ENCODE measurements at regions not wholly inside any gene's neighbourhood (a gene's known extent, or its start where the extent isn't known, plus 50 kb on each side); places are given as distances from the start of the nearest gene placed in this dataset.
"Not testable (repeated sequence)": the region's sequence is repeated elsewhere in the genome, so short reads cannot be mapped to it uniquely, and the experiment has no call there.

- in situ Hi-C loops (cut with MboI; ENCODE audit: low sequenced_read_pairs), result no loop called here
These were observed 352.5 kb upstream of the KAZN start for GRCh38 chr1:14245954-14246353.

DNA sequence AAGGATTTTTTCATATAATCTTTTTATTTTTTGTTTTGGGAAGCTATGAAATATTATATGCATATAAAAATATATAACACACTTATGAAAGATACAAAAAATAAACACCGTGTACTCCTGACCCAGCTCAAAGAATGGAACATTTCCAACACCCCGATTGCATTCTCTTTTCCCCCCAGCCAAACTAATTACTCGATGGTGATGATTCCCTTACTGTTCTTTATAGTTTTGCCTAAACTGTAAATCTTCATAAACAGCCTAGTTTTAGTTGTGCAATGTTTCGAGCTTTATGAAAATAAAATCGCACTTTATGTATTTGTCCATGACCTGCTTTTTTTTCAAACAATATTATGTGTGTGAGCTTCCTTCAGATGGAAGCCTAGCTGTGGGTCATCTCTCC lies 352.0 kb upstream of the KAZN start:
- in situ Hi-C loops (cut with MboI; ENCODE audit: low sequenced_read_pairs), result no loop called here

DNA sequence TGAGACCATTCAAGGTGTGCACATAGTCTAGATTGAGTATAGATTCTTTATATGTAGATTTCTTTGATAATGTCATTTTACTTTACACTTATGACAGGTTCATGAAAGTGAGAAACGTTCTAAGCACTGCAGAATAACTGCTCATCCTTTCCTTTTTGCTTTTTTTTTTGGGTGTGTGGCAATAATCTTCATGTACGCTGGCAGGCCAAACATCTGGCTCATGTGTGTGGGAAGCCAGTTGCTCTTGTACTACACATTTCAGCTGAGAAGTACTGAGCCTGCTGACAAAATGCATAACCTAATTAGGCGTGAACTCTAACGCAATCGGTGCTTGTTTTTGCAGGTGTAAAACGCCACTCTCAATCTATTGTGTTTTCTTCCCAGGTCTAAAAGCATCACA lies 350.8 kb upstream of the KAZN start:
- in situ Hi-C loops (cut with MboI; ENCODE audit: low sequenced_read_pairs), result no loop called here

DNA sequence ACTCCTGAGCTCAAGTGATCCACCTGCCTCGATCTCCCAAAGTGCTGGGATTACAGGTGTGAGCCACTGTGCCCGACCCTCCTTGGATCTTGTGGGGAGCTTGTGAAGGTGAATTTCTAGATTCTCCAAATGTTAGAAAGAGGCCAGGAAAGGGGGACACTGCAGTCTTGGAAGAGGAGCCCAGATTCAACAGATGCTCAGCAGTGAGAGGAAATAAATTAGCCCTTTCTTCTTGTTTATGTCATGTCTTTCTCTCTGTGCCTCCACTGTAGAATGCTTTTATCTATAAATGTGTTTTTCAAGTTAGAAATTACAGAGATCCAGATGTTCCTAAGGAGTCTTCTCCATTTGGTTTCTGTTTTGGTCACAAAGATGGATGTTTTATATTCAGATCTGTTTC lies 346.6 kb upstream of the KAZN start:
- in situ Hi-C loops (cut with MboI; ENCODE audit: low sequenced_read_pairs), result no loop called here

- in situ Hi-C loops (cut with MboI; ENCODE audit: low sequenced_read_pairs), result no loop called here
These were observed 344.8 kb upstream of the KAZN start for GRCh38 chr1:14253676-14254075.

GRCh38 chr1:14254251-14254650 lies 344.2 kb upstream of the KAZN start:
- in situ Hi-C loops (cut with MboI; ENCODE audit: low sequenced_read_pairs), result no loop called here

GRCh38 chr1:14255233-14255632 lies 343.3 kb upstream of the KAZN start:
- in situ Hi-C loops (cut with MboI; ENCODE audit: low sequenced_read_pairs), result no loop called here

DNA sequence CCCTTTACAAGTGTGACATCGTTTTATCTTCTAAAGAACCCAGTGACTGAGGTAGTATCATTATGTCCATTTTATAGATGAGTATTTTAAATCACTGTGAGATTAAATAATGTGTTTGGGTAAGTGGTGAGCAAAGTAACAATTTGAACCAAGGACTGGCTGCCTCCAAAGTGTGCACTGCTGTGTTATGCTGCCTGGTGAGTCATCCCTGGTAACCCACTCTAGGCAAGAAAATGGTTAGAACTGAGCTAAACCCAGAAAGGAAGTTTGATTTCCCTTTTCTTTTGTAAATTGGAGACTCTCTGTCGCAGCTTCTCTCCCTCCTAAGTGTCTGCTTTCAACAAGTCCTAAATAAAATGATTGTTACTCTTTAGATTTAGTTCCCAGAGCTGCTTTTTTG lies 342.8 kb upstream of the KAZN start:
- in situ Hi-C loops (cut with MboI; ENCODE audit: low sequenced_read_pairs), result no loop called here

DNA sequence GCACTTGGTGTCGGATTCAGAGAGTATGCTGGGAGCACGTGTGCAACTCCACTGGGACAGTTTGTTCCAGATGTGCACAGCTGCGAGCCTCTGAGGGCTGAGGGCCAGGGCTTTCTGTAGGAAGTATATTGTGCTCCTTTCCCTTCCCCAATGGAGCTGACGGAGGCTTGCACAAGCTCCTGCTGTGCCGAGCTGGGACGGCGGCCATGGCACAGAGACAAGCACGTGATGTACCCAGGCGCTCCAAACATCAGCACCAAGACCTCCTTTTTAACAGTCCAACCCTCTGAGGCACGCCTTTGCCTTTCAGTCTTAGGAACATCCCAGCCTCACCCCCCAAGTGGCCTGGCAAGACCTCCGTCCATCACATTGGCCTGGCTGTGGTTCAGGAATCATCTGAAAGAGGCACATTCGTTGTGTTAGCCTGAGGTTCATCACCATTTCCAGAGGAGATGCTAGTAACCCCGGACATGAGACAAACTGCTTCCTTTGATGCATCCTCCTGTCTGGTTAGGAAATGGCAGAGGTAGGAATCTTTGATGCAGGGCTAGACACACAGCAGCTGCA lies 339.2 kb upstream of the KAZN start:
- in situ Hi-C loops (cut with MboI; ENCODE audit: low sequenced_read_pairs), result no loop called here

- in situ Hi-C loops (cut with MboI; ENCODE audit: low sequenced_read_pairs), result no loop called here
These were observed 338.0 kb upstream of the KAZN start for GRCh38 chr1:14260480-14260879.

- in situ Hi-C loops (cut with MboI; ENCODE audit: low sequenced_read_pairs), result no loop called here
These were observed 337.1 kb upstream of the KAZN start for GRCh38 chr1:14261395-14261794.

- in situ Hi-C loops (cut with MboI; ENCODE audit: low sequenced_read_pairs), result no loop called here
These were observed 335.8 kb upstream of the KAZN start for GRCh38 chr1:14262637-14263036.

DNA sequence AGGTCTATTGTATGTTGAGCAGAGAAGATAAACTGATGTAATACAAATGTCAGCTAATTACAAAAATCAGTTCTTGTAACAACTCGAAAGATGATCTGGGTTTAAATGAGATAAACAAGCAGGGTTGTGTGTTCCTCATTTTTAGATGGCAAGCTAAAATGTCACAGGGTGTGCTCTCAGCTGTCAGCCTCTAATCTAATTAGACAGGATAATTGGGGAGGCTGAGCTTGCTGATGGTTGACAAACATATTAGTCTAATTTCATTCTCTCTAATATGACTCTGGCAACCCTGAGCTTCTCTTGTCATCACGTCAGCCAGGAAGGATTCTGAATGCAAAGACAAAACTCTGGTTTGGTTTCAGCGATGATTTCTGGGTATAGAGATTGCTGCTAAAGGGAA lies 335.3 kb upstream of the KAZN start:
- in situ Hi-C loops (cut with MboI; ENCODE audit: low sequenced_read_pairs), result no loop called here

DNA sequence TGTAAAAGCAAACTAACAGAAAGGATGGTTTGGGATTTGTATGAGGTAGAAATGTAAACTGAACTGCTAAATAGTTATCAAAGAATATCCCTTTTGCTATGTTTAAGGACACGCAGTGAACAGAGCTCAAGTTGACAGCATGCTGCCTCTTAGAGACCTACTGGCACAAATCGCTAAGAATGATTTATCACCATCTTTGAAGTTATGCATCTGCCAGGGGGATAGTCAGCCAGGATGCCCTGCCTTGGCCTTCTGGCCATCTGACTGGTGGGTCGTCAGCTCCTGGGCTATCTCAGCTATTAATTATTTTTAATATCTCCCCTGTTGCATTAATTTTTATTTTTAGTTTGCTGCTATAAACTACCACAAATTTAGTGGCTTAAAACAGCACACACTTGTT lies 334.8 kb upstream of the KAZN start:
- in situ Hi-C loops (cut with MboI; ENCODE audit: low sequenced_read_pairs), result no loop called here

DNA sequence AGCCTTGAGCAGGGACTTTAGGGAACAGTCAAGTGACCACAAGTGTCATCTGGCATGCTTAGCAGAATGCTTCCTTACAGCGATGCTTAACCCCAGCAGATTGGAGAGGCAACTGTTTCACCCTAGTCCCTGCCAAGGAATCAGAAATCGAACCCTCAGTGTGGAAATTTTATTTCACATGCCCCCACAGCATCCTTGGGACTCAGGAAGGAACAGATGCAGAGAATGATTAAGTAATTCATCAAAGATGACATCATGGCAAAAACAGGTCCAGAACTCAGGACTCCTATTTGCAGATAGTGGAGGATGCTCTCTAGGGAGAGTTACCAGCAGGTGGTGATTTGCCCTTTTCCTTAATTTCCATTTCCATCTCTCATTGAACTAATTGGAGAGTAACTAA lies 333.0 kb upstream of the KAZN start:
- in situ Hi-C loops (cut with MboI; ENCODE audit: low sequenced_read_pairs), result no loop called here

DNA sequence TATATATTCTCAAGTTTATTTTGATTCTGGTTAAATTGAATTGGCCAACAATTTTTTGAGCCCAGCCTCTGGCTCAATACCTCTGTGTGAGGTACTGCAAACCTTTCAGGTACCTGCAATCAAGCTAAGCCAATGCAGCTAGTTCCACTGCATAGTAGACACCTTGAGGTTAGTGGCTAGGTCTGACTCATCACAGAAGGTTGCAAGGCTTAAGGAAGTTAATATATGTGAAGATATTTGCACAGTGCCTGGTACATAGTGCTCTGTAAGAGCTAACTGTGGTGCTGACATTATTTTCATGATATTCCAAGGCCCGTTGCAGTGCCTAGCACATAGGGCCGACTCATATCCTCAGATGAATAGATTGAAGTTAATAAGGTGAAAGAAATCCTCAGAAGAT lies 330.5 kb upstream of the KAZN start:
- in situ Hi-C loops (cut with MboI; ENCODE audit: low sequenced_read_pairs), result no loop called here

- in situ Hi-C loops (cut with MboI; ENCODE audit: low sequenced_read_pairs), result no loop called here
These were observed 327.7 kb upstream of the KAZN start for GRCh38 chr1:14270821-14271220.

DNA sequence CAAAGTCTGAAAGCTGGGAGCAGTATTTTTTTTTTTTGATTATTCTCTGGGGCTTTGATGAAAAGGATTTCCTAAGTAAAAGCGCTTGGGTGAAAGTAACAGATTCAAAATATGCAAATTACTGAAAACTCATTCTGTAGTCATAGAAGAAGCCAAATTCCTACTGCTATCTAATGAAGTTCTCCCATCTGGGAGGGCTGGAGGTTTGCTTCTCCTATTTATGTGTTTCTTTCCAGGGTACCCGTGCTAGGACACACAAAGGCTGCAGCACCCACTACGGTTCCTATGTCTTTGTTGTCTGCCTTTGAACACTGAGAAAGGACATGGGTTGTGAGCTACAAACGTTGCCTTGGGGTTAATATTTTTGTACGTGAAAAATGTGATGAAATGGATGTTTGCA lies 324.7 kb upstream of the KAZN start:
- in situ Hi-C loops (cut with MboI; ENCODE audit: low sequenced_read_pairs), result no loop called here

DNA sequence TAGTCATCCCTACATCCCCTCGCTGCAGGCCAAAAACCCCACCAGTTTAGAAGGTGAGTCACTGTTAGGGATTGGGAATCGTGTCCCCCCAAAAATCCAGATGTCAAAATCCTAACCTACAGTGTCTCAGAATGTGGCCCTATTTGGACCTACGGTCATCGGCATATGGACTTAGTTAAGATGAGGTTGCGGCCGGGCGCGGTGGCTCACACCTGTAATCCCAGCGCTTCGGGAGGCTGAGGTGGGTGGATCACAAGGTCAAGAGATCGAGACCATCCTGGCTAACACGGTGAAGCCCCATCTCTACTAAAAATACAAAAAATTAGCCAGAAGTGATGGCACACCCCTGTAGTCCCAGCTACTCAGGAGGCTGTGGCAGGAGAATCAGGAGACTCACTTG lies 318.6 kb upstream of the KAZN start:
- in situ Hi-C loops (cut with MboI; ENCODE audit: low sequenced_read_pairs), result not testable (repeated sequence)

DNA sequence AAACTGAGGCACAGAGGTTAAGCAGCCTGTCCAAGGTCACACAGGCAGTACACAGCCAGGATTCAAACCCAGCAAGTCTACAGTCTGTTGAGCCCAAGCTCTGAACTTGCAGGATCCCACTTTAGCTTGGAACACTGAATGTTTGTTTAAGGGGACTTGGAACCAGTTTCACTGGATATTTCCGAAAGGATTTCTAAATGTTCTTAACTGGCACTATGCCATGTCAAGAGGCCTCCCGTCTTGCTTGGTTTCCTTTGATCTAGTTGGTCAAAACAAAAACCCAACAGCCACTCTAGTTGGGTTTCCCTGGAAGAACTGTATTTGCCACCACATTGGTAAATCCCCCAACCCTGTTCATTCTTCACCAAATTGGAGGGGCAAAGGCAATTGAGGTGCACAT lies 317.6 kb upstream of the KAZN start:
- in situ Hi-C loops (cut with MboI; ENCODE audit: low sequenced_read_pairs), result no loop called here

GRCh38 chr1:14281412-14281811 lies 317.1 kb upstream of the KAZN start:
- in situ Hi-C loops (cut with MboI; ENCODE audit: low sequenced_read_pairs), result no loop called here

- in situ Hi-C loops (cut with MboI; ENCODE audit: low sequenced_read_pairs), result no loop called here
These were observed 315.8 kb upstream of the KAZN start for GRCh38 chr1:14282707-14283106.

DNA sequence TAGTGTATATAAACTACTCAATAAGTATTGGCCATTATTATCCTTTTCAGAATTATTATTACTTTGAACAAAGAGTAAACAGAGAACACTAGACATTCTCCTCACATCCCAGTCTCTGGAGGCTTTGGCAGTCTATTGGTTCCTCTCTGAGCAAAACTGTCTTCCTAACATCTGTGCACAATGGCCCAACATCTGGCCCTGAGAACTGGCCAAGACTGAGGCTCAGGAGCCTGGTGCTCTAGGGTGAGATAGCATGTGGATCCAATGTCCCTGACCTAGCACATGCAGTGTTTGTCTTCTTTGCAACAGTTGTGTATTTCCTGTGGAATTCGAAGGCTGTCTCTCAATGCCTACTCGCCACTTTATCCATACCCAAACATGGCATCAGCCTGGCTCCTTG lies 313.2 kb upstream of the KAZN start:
- in situ Hi-C loops (cut with MboI; ENCODE audit: low sequenced_read_pairs), result no loop called here

DNA sequence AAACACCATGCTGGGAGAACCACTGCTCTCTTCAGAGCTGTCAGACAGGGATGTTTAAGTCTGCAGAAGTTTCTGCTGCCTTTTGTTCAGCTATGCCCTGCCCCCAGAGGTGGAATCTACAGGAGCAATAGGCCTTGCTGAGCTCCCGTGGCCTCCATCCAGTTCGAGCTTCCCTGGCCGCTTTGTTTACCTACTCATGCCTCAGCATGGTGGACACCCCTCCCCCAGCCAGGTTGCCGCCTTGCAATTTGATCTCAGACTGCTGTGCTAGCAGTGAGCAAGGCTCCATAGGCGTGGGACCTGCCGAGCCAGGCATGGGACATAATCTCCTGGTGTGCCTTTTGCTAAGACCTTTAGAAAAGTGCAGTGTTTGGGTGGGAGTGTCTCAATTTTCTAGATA lies 307.3 kb upstream of the KAZN start:
- in situ Hi-C loops (cut with MboI; ENCODE audit: low sequenced_read_pairs), result not testable (repeated sequence)

Data from HL-60/S4 (cell line).